Fibroblast of lung (primary cell): ENCODE measurements at regions not wholly inside any gene's neighbourhood (a gene's known extent, or its start where the extent isn't known, plus 50 kb on each side); places are given as distances from the start of the nearest gene placed in this dataset.

Source experiments
- DNase-seq, 2 donors: peaks; one replicate each; pipeline versions ENCODE4 v3.0.0 to v3.0.0-alpha.2; 2010; ENCODE audit warnings: low read depth in 2 of 2
- H2AFZ ChIP-seq: 2 replicates; pipeline ENCODE4 v1.5.1; 2012; ENCODE audit warnings: low read length, control low read depth, inconsistent platforms
- H3K27ac ChIP-seq: 2 replicates; pipeline ENCODE4 v1.5.1; 2011; ENCODE audit warnings: low read length, control low read depth; ENCODE audit not compliant: insufficient read depth
- H3K27me3 ChIP-seq: 2 replicates; pipeline ENCODE4 v1.5.1; 2011; ENCODE audit warnings: mild to moderate bottlenecking, low read length; ENCODE audit not compliant: control insufficient read depth, insufficient read depth
- H3K36me3 ChIP-seq: 2 replicates; pipeline ENCODE4 v1.5.1; 2011; ENCODE audit warnings: low read length; ENCODE audit not compliant: control insufficient read depth, insufficient read depth
- H3K4me1 ChIP-seq: 2 replicates; pipeline ENCODE4 v1.5.1; 2011; ENCODE audit warnings: low read length; ENCODE audit not compliant: control insufficient read depth, insufficient read depth; ENCODE audit errors: extremely low read depth
- H3K4me2 ChIP-seq: 2 replicates; pipeline ENCODE4 v1.5.1; 2011; ENCODE audit warnings: low read length, control low read depth; ENCODE audit not compliant: insufficient read depth; ENCODE audit errors: extremely low read depth
- H3K4me3 ChIP-seq, 4 experiments: fragments of 200-600 bp in 1 of 4; sonication (generic) in 1 of 4; replicated peaks in 1 of 4; 2 replicates each; pipeline ENCODE4 v1.5.1; 2011 to 2016; ENCODE audit warnings: low read length in 4 of 4, low read depth in 3 of 4, mild to moderate bottlenecking in 3 of 4, control low read depth in 2 of 4, inconsistent platforms in 1 of 4, mixed read lengths in 1 of 4; ENCODE audit not compliant: insufficient read depth in 1 of 4; ENCODE audit errors: control extremely low read depth in 1 of 4
- H3K79me2 ChIP-seq: 2 replicates; pipeline ENCODE4 v1.5.1; 2012; ENCODE audit warnings: mild to moderate bottlenecking, low read length, inconsistent platforms; ENCODE audit not compliant: control insufficient read depth, insufficient read depth
- H3K9ac ChIP-seq: 2 replicates; pipeline ENCODE4 v1.5.1; 2011; ENCODE audit warnings: mild to moderate bottlenecking, low read length, control low read depth; ENCODE audit not compliant: insufficient read depth
- H3K9me3 ChIP-seq: 2 replicates; pipeline ENCODE4 v1.5.1; 2012; ENCODE audit warnings: low read depth, low read length; ENCODE audit not compliant: control insufficient read depth, insufficient read depth
- H4K20me1 ChIP-seq: 2 replicates; pipeline ENCODE4 v1.5.1; 2011; ENCODE audit warnings: low read length; ENCODE audit not compliant: control insufficient read depth, insufficient read depth; ENCODE audit errors: extremely low read depth
- CTCF ChIP-seq, 2 donors: IDR thresholded peaks in 1 of 2; conservative IDR thresholded peaks in 1 of 2; 1 replicate in 1 of 2; 2 replicates in 1 of 2; pipeline ENCODE4 v1.5.1; 2011 to 2012; ENCODE audit warnings: low read length in 2 of 2, control low read depth in 1 of 2, inconsistent platforms in 1 of 2, low read depth in 1 of 2, mild to moderate bottlenecking in 1 of 2
- EZH2 ChIP-seq: IDR thresholded peaks from 2 replicates; pipeline ENCODE4 v1.5.1; 2012; ENCODE audit warnings: low read length, control low read depth, mild to moderate bottlenecking; ENCODE audit errors: missing control alignments

DNA sequence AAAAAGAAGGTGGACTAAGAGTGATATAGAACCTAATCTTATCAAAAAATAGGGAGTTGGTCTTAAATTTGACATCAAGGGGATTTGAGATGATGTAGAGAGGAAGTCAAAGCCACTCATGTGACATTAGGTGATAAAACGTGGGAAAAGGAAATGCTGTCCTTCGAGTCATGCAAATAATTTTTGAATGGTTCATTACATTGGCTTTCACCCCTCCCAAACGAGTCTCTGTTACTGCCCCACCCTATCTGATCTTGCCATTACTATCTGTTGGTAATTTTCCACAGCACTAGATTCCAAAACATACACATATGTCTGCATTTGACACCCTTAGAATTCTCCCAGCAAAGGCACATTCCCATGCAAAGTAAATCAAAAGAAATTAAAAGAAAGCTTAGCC is 531.1 kb upstream of the ADAMTS5 start:
- no peaks in the 10 kb centered on the region for H3K9me3 ChIP-seq
- H3K4me1 ChIP-seq, result peaks cover 2% of the 10 kb centered on the region
- H3K79me2 ChIP-seq, result no peaks in the 10 kb centered on the region
- no peak for DNase-seq
- no peaks in the 10 kb centered on the region for H3K27me3 ChIP-seq
- H4K20me1 ChIP-seq, result no peaks in the 10 kb centered on the region
- TF ChIP-seq EZH2 (no peak), CTCF (conservative IDR thresholded peaks at IDR 0.05 in 1 of 2, IDR thresholded peaks at IDR 0.05 in 1 of 2; ENCODE audit: low read depth in 1 of 2, low read length in 2 of 2) (no peak)
- peak overlapping the region; percentile 13 for H3K4me2 ChIP-seq
- H3K9ac ChIP-seq, result no peak overlapping the region
- peak overlapping the region; percentile 57 for H2AFZ ChIP-seq
- H3K4me3 ChIP-seq, result no peak overlapping the region
- H3K27ac ChIP-seq, result no peak overlapping the region
- H3K36me3 ChIP-seq, result no peaks in the 10 kb centered on the region

GRCh38 chr21:27495836-27496235 is 528.9 kb upstream of the ADAMTS5 start:
- no peak overlapping the region for H2AFZ ChIP-seq
- no peak for DNase-seq
- no peaks in the 10 kb centered on the region for H3K79me2 ChIP-seq
- no peaks in the 10 kb centered on the region for H3K36me3 ChIP-seq
- TF ChIP-seq CTCF (conservative IDR thresholded peaks at IDR 0.05 in 1 of 2, IDR thresholded peaks at IDR 0.05 in 1 of 2; ENCODE audit: low read depth in 1 of 2, low read length in 2 of 2) (no peak), EZH2 (no peak)
- no peaks in the 10 kb centered on the region for H4K20me1 ChIP-seq
- peaks cover 6% of the 10 kb centered on the region for H3K4me1 ChIP-seq
- no peak overlapping the region for H3K4me2 ChIP-seq
- no peak overlapping the region for H3K27ac ChIP-seq
- no peaks in the 10 kb centered on the region for H3K9me3 ChIP-seq
- H3K27me3 ChIP-seq, result no peaks in the 10 kb centered on the region
- no peak overlapping the region for H3K4me3 ChIP-seq
- no peak overlapping the region for H3K9ac ChIP-seq

DNA sequence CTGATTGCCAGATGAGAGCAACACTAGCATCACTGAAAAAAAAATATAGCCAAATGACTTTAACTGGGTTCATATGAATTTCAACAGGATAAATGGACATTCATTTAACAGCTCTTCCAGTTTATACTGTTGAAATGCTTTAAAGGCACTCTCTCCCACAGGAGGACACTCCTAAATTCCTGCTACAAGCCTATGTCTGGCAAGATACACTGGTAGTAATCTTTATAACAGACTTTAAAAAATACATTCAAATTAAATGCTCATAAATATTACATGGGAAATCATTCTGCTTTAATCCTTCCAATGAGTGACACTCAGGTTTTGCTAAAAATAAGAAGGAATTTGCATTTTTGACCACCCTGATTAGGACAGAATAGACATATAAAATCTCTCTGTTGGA is 526.7 kb upstream of the ADAMTS5 start:
- H2AFZ ChIP-seq, result no peak overlapping the region
- H3K79me2 ChIP-seq, result no peaks in the 10 kb centered on the region
- peaks cover 6% of the 10 kb centered on the region for H3K4me1 ChIP-seq
- no peaks in the 10 kb centered on the region for H3K36me3 ChIP-seq
- DNase-seq, result no peak
- H3K9ac ChIP-seq, result no peak overlapping the region
- TF ChIP-seq EZH2 (no peak), CTCF (conservative IDR thresholded peaks at IDR 0.05 in 1 of 2, IDR thresholded peaks at IDR 0.05 in 1 of 2; ENCODE audit: low read depth in 1 of 2, low read length in 2 of 2) (no peak)
- H3K9me3 ChIP-seq, result no peaks in the 10 kb centered on the region
- H3K4me3 ChIP-seq, result no peak overlapping the region
- H3K27me3 ChIP-seq, result no peaks in the 10 kb centered on the region
- H3K27ac ChIP-seq, result no peak overlapping the region
- H4K20me1 ChIP-seq, result no peaks in the 10 kb centered on the region
- no peak overlapping the region for H3K4me2 ChIP-seq
